GM23338 (cell line): ENCODE measurements at regions not wholly inside any gene's neighbourhood (a gene's known extent, or its start where the extent isn't known, plus 50 kb on each side); places are given as distances from the start of the nearest gene placed in this dataset.

Experiments
- ATAC-seq: fragments of 200-7000 bp; cut with Tn5 transposase; 3 replicates; pipeline ENCODE4 v1.9.1; 2020
- DNase-seq: peaks from one replicate; pipeline ENCODE4 v3.0.0-alpha.2; 2015; ENCODE audit warnings: low spot score
- H2AFZ ChIP-seq: fragments of 200-600 bp; sonication (generic); 2 replicates; pipeline ENCODE4 v1.8.0; 2016; ENCODE audit warnings: antibody characterized with exemption, mild to moderate bottlenecking, moderate library complexity
- H3F3A ChIP-seq: fragments of 200-600 bp; sonication (generic); replicated peaks from 2 replicates; pipeline ENCODE4 v1.8.0; 2017; ENCODE audit warnings: antibody characterized with exemption, mixed run types, low read depth
- H3K27ac ChIP-seq: fragments of 200-600 bp; sonication (generic); 2 replicates; pipeline ENCODE4 v1.6.1; 2016; ENCODE audit warnings: low read depth
- H3K27me3 ChIP-seq: fragments of 200-600 bp; sonication (generic); 2 replicates; pipeline ENCODE4 v1.8.0; 2016; ENCODE audit warnings: mild to moderate bottlenecking, mixed run types, moderate library complexity; ENCODE audit not compliant: insufficient read depth
- H3K36me3 ChIP-seq: fragments of 200-600 bp; sonication (generic); 2 replicates; pipeline ENCODE4 v1.8.0; 2016; ENCODE audit warnings: mild to moderate bottlenecking; ENCODE audit not compliant: insufficient read depth
- H3K4me1 ChIP-seq: fragments of 200-600 bp; sonication (generic); 2 replicates; pipeline ENCODE4 v1.8.0; 2016; ENCODE audit warnings: mild to moderate bottlenecking, moderate library complexity; ENCODE audit not compliant: insufficient read depth
- H3K4me2 ChIP-seq: fragments of 200-600 bp; sonication (generic); 2 replicates; pipeline ENCODE4 v1.7.1; 2017; ENCODE audit warnings: mixed run types
- H3K4me3 ChIP-seq: fragments of 200-600 bp; sonication (generic); 2 replicates; pipeline ENCODE4 v1.6.1; 2016; ENCODE audit warnings: mixed run types
- H3K79me2 ChIP-seq: fragments of 200-600 bp; sonication (generic); replicated peaks from 2 replicates; pipeline ENCODE4 v1.8.0; 2017; ENCODE audit warnings: mild to moderate bottlenecking; ENCODE audit not compliant: insufficient read depth
- H3K9me2 ChIP-seq: fragments of 200-600 bp; sonication (generic); 2 replicates; pipeline ENCODE4 v1.8.0; 2017; ENCODE audit not compliant: insufficient read depth
- H4K20me1 ChIP-seq: fragments of 200-600 bp; sonication (generic); replicated peaks from 2 replicates; pipeline ENCODE4 v1.8.0; 2017; ENCODE audit warnings: mild to moderate bottlenecking; ENCODE audit not compliant: insufficient read depth
- H3K27ac Mint-ChIP-seq: 2 replicates; pipeline ENCODE4 v1.8.0; 2020; ENCODE audit warnings: inconsistent platforms, mild to moderate bottlenecking, moderate library complexity, mixed read lengths
- H3K27me3 Mint-ChIP-seq: 3 replicates; pipeline ENCODE4 v1.8.0; 2022; ENCODE audit warnings: low read depth, mild to moderate bottlenecking, moderate library complexity, mixed read lengths, inconsistent platforms; ENCODE audit not compliant: insufficient read depth, poor library complexity
- H3K36me3 Mint-ChIP-seq: 3 replicates; pipeline ENCODE4 v1.8.0; 2021; ENCODE audit warnings: low read depth, mild to moderate bottlenecking, inconsistent platforms, moderate library complexity, mixed read lengths
- H3K4me1 Mint-ChIP-seq: 3 replicates; pipeline ENCODE4 v1.8.0; 2020; ENCODE audit warnings: mild to moderate bottlenecking, inconsistent platforms, mixed read lengths
- H3K4me3 Mint-ChIP-seq: 3 replicates; pipeline ENCODE4 v1.8.0; 2021; ENCODE audit warnings: moderate library complexity, mild to moderate bottlenecking, inconsistent platforms, mixed read lengths
- H3K9me3 Mint-ChIP-seq: 3 replicates; pipeline ENCODE4 v1.8.0; 2020; ENCODE audit warnings: moderate library complexity, mild to moderate bottlenecking, inconsistent platforms, mixed read lengths
- CREB1 ChIP-seq: fragments of 250-450 bp; sonication (Bioruptor Pico); IDR thresholded peaks from 2 replicates; pipeline ENCODE4 v1.5.0; 2020; ENCODE audit warnings: low read depth, mild to moderate bottlenecking, moderate library complexity
- EZH2phosphoT487 ChIP-seq: fragments of 200-600 bp; sonication (generic); IDR thresholded peaks from one replicate; pipeline ENCODE4 v1.8.1; 2018; ENCODE audit warnings: antibody characterized with exemption; ENCODE audit not compliant: unreplicated experiment
- JUNB ChIP-seq: IDR thresholded peaks from one replicate; pipeline ENCODE4 v1.6.1; 2016; ENCODE audit warnings: antibody characterized with exemption; ENCODE audit not compliant: unreplicated experiment
- NANOG ChIP-seq: IDR thresholded peaks from 2 replicates; pipeline ENCODE4 v1.6.1; 2016; ENCODE audit warnings: antibody characterized with exemption, borderline replicate concordance
- POLR2AphosphoS5 ChIP-seq: IDR thresholded peaks from 2 replicates; pipeline ENCODE4 v1.6.1; 2016; ENCODE audit warnings: antibody characterized with exemption, low read depth
- REST ChIP-seq: IDR thresholded peaks from one replicate; pipeline ENCODE4 v1.6.1; 2018; ENCODE audit warnings: antibody characterized with exemption; ENCODE audit not compliant: unreplicated experiment
- STAT1 ChIP-seq: IDR thresholded peaks from one replicate; pipeline ENCODE4 v1.6.1; 2016; ENCODE audit warnings: antibody characterized with exemption; ENCODE audit not compliant: unreplicated experiment
- ZNF114 ChIP-seq: fragments of 250-450 bp; sonication (Bioruptor Pico); IDR thresholded peaks from 2 replicates; pipeline ENCODE4 v1.5.0; 2020; ENCODE audit warnings: mild to moderate bottlenecking, moderate library complexity
- ZNF331 ChIP-seq: fragments of 250-450 bp; sonication (Bioruptor Pico); IDR thresholded peaks from 2 replicates; pipeline ENCODE4 v1.5.0; 2020; ENCODE audit warnings: low read depth, mild to moderate bottlenecking, moderate library complexity
- ZNF462 ChIP-seq: fragments of 250-450 bp; sonication (Bioruptor Pico); IDR thresholded peaks from 2 replicates; pipeline ENCODE4 v1.5.0; 2020; ENCODE audit warnings: mild to moderate bottlenecking, moderate library complexity
- TF ChIP-seq, protein P1 (sequence below): IDR thresholded peaks from 2 replicates; pipeline ENCODE4 v1.6.1; 2016; ENCODE audit warnings: antibody characterized with exemption

GRCh38 chrX:46250151-46250550 is 295.1 kb downstream of the ZNF674 start:
- TF ChIP-seq CREB1 (no peak), REST (no peak), EZH2phosphoT487 (no peak), JUNB (no peak), POLR2AphosphoS5 (no peak), STAT1 (no peak), ZNF114 (CRISPR knock-in tag) (no peak), NANOG (no peak), ZNF331 (CRISPR knock-in tag) (no peak), ZNF462 (CRISPR knock-in tag) (no peak)
- TF ChIP-seq, protein P1, sequence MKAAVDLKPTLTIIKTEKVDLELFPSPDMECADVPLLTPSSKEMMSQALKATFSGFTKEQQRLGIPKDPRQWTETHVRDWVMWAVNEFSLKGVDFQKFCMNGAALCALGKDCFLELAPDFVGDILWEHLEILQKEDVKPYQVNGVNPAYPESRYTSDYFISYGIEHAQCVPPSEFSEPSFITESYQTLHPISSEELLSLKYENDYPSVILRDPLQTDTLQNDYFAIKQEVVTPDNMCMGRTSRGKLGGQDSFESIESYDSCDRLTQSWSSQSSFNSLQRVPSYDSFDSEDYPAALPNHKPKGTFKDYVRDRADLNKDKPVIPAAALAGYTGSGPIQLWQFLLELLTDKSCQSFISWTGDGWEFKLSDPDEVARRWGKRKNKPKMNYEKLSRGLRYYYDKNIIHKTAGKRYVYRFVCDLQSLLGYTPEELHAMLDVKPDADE = no peak
- Mint-ChIP-seq H3K4me1 (peaks cover 20% of the 10 kb centered on the region), H3K9me3 (no peaks in the 10 kb centered on the region; the same call in 2 of the 3 replicates), H3K27me3 (peaks cover 4% of the 10 kb centered on the region), H3K4me3 (no peak overlapping the region), H3K27ac (no peak overlapping the region), H3K36me3 (no peaks in the 10 kb centered on the region)
- Histone ChIP-seq H3K79me2 (no peaks in the 10 kb centered on the region), H3K27me3 (peaks cover 26% of the 10 kb centered on the region), H3K4me2 (no peak overlapping the region), H3K4me1 (peaks cover 5% of the 10 kb centered on the region), H2AFZ (no peak overlapping the region), H4K20me1 (no peaks in the 10 kb centered on the region), H3K27ac (no peak overlapping the region), H3K9me2 (no peaks in the 10 kb centered on the region), H3K36me3 (no peaks in the 10 kb centered on the region), H3K4me3 (no peak overlapping the region), H3F3A (no peaks in the 10 kb centered on the region)
- ATAC-seq (no peak), DNase-seq (no peak)
